Esophagus muscularis mucosa (tissue), 3 donors: ENCODE measurements at regions not wholly inside any gene's neighbourhood (a gene's known extent, or its start where the extent isn't known, plus 50 kb on each side); places are given as distances from the start of the nearest gene placed in this dataset.

Source experiments
- CTCF ChIP-seq, 3 experiments: fragments of 200-600 bp in 2 of 3; fragments of 450-650 bp in 1 of 3; sonication (generic) in 2 of 3; IDR thresholded peaks; one replicate each; pipeline ENCODE4 v1.5.1; 2017 to 2019; ENCODE audit warnings: antibody characterized with exemption in 3 of 3, mild to moderate bottlenecking in 2 of 3, moderate library complexity in 1 of 3
- POLR2A ChIP-seq: fragments of 450-650 bp; IDR thresholded peaks from one replicate; pipeline ENCODE4 v1.6.1; 2017; ENCODE audit warnings: antibody characterized with exemption, moderate library complexity, mild to moderate bottlenecking, low read depth
- POLR2AphosphoS5 ChIP-seq, 2 donors: sonication (generic); formaldehyde crosslinking; IDR thresholded peaks; one replicate each; pipeline ENCODE4 v1.6.1; 2017; ENCODE audit warnings: antibody characterized with exemption in 2 of 2

- TF ChIP-seq CTCF (IDR thresholded peaks at IDR 0.05), result no peak
- TF ChIP-seq POLR2A, result no peak
- no peak for TF ChIP-seq POLR2AphosphoS5 (IDR thresholded peaks at IDR 0.05)
Observed at GRCh38 chr1:60146884-60147283, 73.3 kb upstream of the C1orf87 start.
